HG02759 (cell line): ENCODE measurements at regions not wholly inside any gene's neighbourhood (a gene's known extent, or its start where the extent isn't known, plus 50 kb on each side); places are given as distances from the start of the nearest gene placed in this dataset.

Source experiments
- ATAC-seq: cut with Tn5 transposase; IDR thresholded peaks from one replicate; pipeline ENCODE4 v1.9.1; 2021; ENCODE audit warnings: mild to moderate bottlenecking, moderate library complexity; ENCODE audit not compliant: unreplicated experiment

- ATAC-seq: no peak
Observed at GRCh38 chr10:128418819-128419218, 292.6 kb upstream of the MKI67 start.

GRCh38 chr10:128419466-128420019, 293.3 kb upstream of the MKI67 start:
- ATAC-seq: no peak

- ATAC-seq: no peak
Observed at GRCh38 chr10:128420623-128421022, 294.4 kb upstream of the MKI67 start.

GRCh38 chr10:128421371-128422160, 295.3 kb upstream of the MKI67 start:
- no peak for ATAC-seq

GRCh38 chr10:128422190-128422589, 296.0 kb upstream of the MKI67 start:
- ATAC-seq: no peak

GRCh38 chr10:128422999-128423398, 296.8 kb upstream of the MKI67 start:
- no peak for ATAC-seq

GRCh38 chr10:128429321-128429720, 303.1 kb upstream of the MKI67 start:
- ATAC-seq: no peak

GRCh38 chr10:128429835-128430513, 303.8 kb upstream of the MKI67 start:
- no peak for ATAC-seq

GRCh38 chr10:128431083-128431482, 304.9 kb upstream of the MKI67 start:
- ATAC-seq: no peak

- ATAC-seq: no peak
Observed at GRCh38 chr10:128431506-128431905, 305.3 kb upstream of the MKI67 start.

- ATAC-seq: no peak
Observed at GRCh38 chr10:128432011-128432410, 305.8 kb upstream of the MKI67 start.

- no peak for ATAC-seq
Observed at GRCh38 chr10:128432423-128432822, 306.2 kb upstream of the MKI67 start.

GRCh38 chr10:128435811-128436210, 309.6 kb upstream of the MKI67 start:
- no peak for ATAC-seq

GRCh38 chr10:128437786-128438345, 311.6 kb upstream of the MKI67 start:
- ATAC-seq: no peak

GRCh38 chr10:128438417-128439063, 312.3 kb upstream of the MKI67 start:
- ATAC-seq: no peak

GRCh38 chr10:128440513-128441160, 314.4 kb upstream of the MKI67 start:
- no peak for ATAC-seq

- ATAC-seq: no peak
Observed at GRCh38 chr10:128443925-128444518, 317.8 kb upstream of the MKI67 start.

GRCh38 chr10:128448796-128449195, 322.6 kb upstream of the MKI67 start:
- ATAC-seq: no peak

- ATAC-seq: no peak
Observed at GRCh38 chr10:128451879-128452278, 325.7 kb upstream of the MKI67 start.

GRCh38 chr10:128456271-128456670, 330.0 kb upstream of the MKI67 start:
- ATAC-seq: no peak
